ENCODE measurements at regions not wholly inside any gene's neighbourhood (a gene's known extent, or its start where the extent isn't known, plus 50 kb on each side); places are given as distances from the start of the nearest gene placed in this dataset.

DNA sequence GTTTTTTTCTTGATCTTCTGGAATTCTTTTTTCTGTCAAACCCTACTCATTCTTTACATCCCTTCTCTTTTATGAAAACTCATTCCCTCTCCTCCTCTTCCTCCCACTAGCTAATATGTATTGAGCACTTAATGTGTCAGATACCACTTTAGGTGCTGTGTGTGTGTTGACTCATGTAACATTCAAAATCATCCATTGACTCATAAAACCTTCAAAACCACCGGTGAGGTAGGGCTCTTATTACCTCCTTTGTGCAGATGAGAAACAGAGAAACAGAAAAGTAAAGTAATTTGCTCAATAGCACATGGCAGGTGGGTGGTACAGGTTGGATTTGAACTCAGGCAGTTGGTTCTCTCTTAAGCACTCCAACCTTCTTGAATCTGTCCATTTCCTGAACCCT is 136.3 kb upstream of the NEDD9 start:
- H3K4ac ChIP-seq (ENCODE audit: low read depth, low read length) = no peak overlapping the region
- H4K91ac ChIP-seq (ENCODE audit: insufficient read depth, low read depth, low read length) = no peak overlapping the region
- H3K4me1 ChIP-seq (ENCODE audit: control insufficient read depth, insufficient read depth, low read length) = no peaks in the 10 kb centered on the region
- H4K20me1 ChIP-seq (ENCODE audit: insufficient read depth, low read length) = no peaks in the 10 kb centered on the region
- H4K5ac ChIP-seq (ENCODE audit: low read depth, low read length) = no peak overlapping the region
- H3K9ac ChIP-seq (ENCODE audit: low read depth, low read length) = no peak overlapping the region
- H3K23ac ChIP-seq (ENCODE audit: low read depth, low read length) = no peak overlapping the region
- no peak overlapping the region for H2BK15ac ChIP-seq (ENCODE audit: low read depth, low read length)
- no peak overlapping the region for H3K18ac ChIP-seq (ENCODE audit: low read depth, low read length)
- in situ Hi-C loops (cut with MboI; ENCODE audit: low sequenced_read_pairs) (no loop called here), dilution Hi-C loops (cut with HindIII; ENCODE audit: low sequenced_read_pairs, unreplicated experiment) (no loop called here), intact Hi-C loops (cut with micrococcal nuclease) (no loop called here)
- H2BK5ac ChIP-seq (ENCODE audit: low read depth, low read length, poor library complexity, severe bottlenecking) = no peak overlapping the region
- no peak overlapping the region for H3K56ac ChIP-seq (ENCODE audit: extremely low read depth, insufficient read depth, low read length)
- H2BK120ac ChIP-seq (ENCODE audit: low read depth, low read length) = no peak overlapping the region
- no CpG with 5 or more reads among the region's 1 CpG for WGBS, 2 experiments (ENCODE audit: extremely low coverage in 2 of 2, insufficient read length in 1 of 2)
- no peaks in the 10 kb centered on the region for H3K27me3 ChIP-seq (ENCODE audit: control insufficient read depth, insufficient read depth, low read length)
- no peak overlapping the region for H3K4me3 ChIP-seq (ENCODE audit: insufficient read depth, low read depth, low read length)
- TF ChIP-seq MAFK (IDR thresholded peaks at IDR 0.05; ENCODE audit: low read depth, low read length) (no peak), CTCF (conservative IDR thresholded peaks at IDR 0.05; ENCODE audit: low read depth, low read length) (no peak), RFX5 (IDR thresholded peaks at IDR 0.05; ENCODE audit: low read depth, low read length) (no peak), ELK1 (IDR thresholded peaks at IDR 0.05; ENCODE audit: borderline replicate concordance, low read depth, low read length) (no peak)
- H3K9me1 ChIP-seq (ENCODE audit: insufficient read depth, low read length) = peaks cover 5% of the 10 kb centered on the region
- ChIA-PET CTCF (no interaction called here), POLR2A (ENCODE audit: unreplicated experiment) (no interaction called here)
- H2BK20ac ChIP-seq (ENCODE audit: low read depth, low read length) = no peak overlapping the region
- no TSS peak for BruUV-seq (replicated peaks)
- H2AK5ac ChIP-seq (ENCODE audit: low read depth, low read length) = no peak overlapping the region
- no peak overlapping the region for H2AFZ ChIP-seq (replicated peaks; ENCODE audit: low read length, poor library complexity)
- H3K9me3 ChIP-seq (ENCODE audit: control insufficient read depth, insufficient read depth, low read length) = no peaks in the 10 kb centered on the region
- no peak overlapping the region for H4K8ac ChIP-seq (ENCODE audit: low read depth in 2 of 2, low read length in 2 of 2)
- no peaks in the 10 kb centered on the region for H3K36me3 ChIP-seq (ENCODE audit: control insufficient read depth, insufficient read depth, low read length)
- ATAC-seq (ENCODE audit: low read depth) = no peak
- no peak overlapping the region for H3K4me2 ChIP-seq (ENCODE audit: low read depth, low read length)
- H2AK9ac ChIP-seq (replicated peaks; ENCODE audit: low read depth, low read length, poor library complexity) = no peak overlapping the region
- no peak overlapping the region for H3K14ac ChIP-seq (replicated peaks; ENCODE audit: low read depth, low read length)
- H3K27ac ChIP-seq (ENCODE audit: insufficient read depth, low read length) = no peak overlapping the region
- no peak for DNase-seq
- H3K79me1 ChIP-seq (ENCODE audit: low read depth in 1 of 2, low read length in 2 of 2) = no peaks in the 10 kb centered on the region
